SK-N-MC (cell line): ENCODE measurements at regions not wholly inside any gene's neighbourhood (a gene's known extent, or its start where the extent isn't known, plus 50 kb on each side); places are given as distances from the start of the nearest gene placed in this dataset.

Source experiments
- EZH2 ChIP-seq: fragments of 200-600 bp; sonication (generic); IDR thresholded peaks from one replicate; pipeline ENCODE4 v1.6.1; 2017; ENCODE audit warnings: antibody characterized with exemption
- FOXP2 ChIP-seq: optimal IDR thresholded peaks from 2 replicates; pipeline ENCODE3; 2011; ENCODE audit warnings: mild to moderate bottlenecking, moderate library complexity; ENCODE audit not compliant: insufficient read depth; ENCODE audit errors: extremely low read length, control extremely low read depth
- POLR2AphosphoS5 ChIP-seq: IDR thresholded peaks from 2 replicates; pipeline ENCODE4 v1.6.1; 2012; ENCODE audit warnings: mild to moderate bottlenecking, low read depth, low read length, borderline replicate concordance

DNA sequence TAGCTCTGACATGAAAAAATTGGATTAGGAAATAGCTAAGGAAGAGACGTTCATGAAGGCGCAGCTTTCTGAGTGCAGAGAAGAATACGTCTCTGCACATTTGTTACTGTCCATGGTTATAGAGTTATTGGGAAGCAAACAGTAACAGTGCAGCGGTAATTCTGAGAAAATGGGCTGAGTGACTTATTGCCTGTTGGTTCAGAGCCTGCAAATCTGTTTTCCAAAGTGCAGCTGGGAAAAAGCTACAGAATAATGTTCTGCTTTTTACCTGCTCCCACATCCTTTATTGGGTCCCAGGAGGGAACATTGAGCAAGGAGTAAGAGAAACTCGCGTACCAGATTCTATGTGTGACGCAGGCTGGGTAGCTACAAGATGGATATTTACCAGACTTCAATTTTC is 160.2 kb downstream of the BTBD3 start:
- TF ChIP-seq EZH2: no peak
- no peak for TF ChIP-seq POLR2AphosphoS5
- no peak for TF ChIP-seq FOXP2
